Panc1 (cell line): ENCODE measurements at regions not wholly inside any gene's neighbourhood (a gene's known extent, or its start where the extent isn't known, plus 50 kb on each side); places are given as distances from the start of the nearest gene placed in this dataset.

Source experiments
- ATAC-seq: fragments of 200-7000 bp; cut with Tn5 transposase; 2 replicates; pipeline ENCODE4 v1.9.1; 2020; ENCODE audit warnings: mild to moderate bottlenecking, moderate library complexity
- BruUV-seq: library from RNA; stranded (reverse); fragments of 400-500 nt; replicated peaks from 2 replicates; lab custom pipeline; 2021; lab: Mats Ljungman, UMichigan
- CTCF ChIA-PET: fragments of 300-600 bp; sonication (Branson Sonifier 250); formaldehyde crosslinking; loops from one replicate; lab custom pipeline; 2022; ENCODE audit warnings: antibody characterized with exemption; lab: Charles Lee
- POLR2A ChIA-PET: fragments of 300-600 bp; sonication (Branson Sonifier 250); formaldehyde crosslinking; loops from one replicate; lab custom pipeline; 2022; ENCODE audit warnings: antibody characterized with exemption; lab: Charles Lee
- DNase-seq: peaks from one replicate; pipeline ENCODE4 v3.0.0-alpha.2; 2010; ENCODE audit warnings: low read depth, low spot score
- H3K27ac ChIP-seq: 2 replicates; pipeline ENCODE4 v1.5.1; 2011; ENCODE audit warnings: mild to moderate bottlenecking, low read length, inconsistent platforms
- H3K27me3 ChIP-seq: fragments of 200-500 bp; sonication (Bioruptor generic); 2 replicates; pipeline ENCODE4 v1.6.0; 2014; ENCODE audit warnings: low read length, inconsistent platforms; ENCODE audit not compliant: control insufficient read depth, insufficient read depth
- H3K36me3 ChIP-seq: fragments of 200-500 bp; sonication (Bioruptor generic); 2 replicates; pipeline ENCODE4 v1.5.1; 2014; ENCODE audit warnings: inconsistent platforms, mild to moderate bottlenecking, low read length, moderate library complexity; ENCODE audit not compliant: control insufficient read depth, insufficient read depth
- H3K4me1 ChIP-seq: 2 replicates; pipeline ENCODE4 v1.5.1; 2011; ENCODE audit warnings: inconsistent platforms, mild to moderate bottlenecking, low read length, moderate library complexity; ENCODE audit not compliant: control insufficient read depth, insufficient read depth
- H3K4me3 ChIP-seq, 2 experiments: 2 replicates each; pipeline ENCODE4 v1.5.1; 2011 to 2012; ENCODE audit warnings: low read depth in 2 of 2, low read length in 2 of 2, mild to moderate bottlenecking in 2 of 2, inconsistent platforms in 1 of 2, moderate library complexity in 1 of 2
- H3K9me3 ChIP-seq: fragments of 200-500 bp; sonication (Bioruptor generic); 2 replicates; pipeline ENCODE4 v1.5.1; 2014; ENCODE audit warnings: low read depth, mild to moderate bottlenecking, inconsistent platforms, low read length, moderate library complexity; ENCODE audit not compliant: control insufficient read depth, insufficient read depth
- POLR2AphosphoS5 ChIP-seq: IDR thresholded peaks from 2 replicates; pipeline ENCODE4 v1.6.1; 2012; ENCODE audit warnings: mild to moderate bottlenecking, low read depth, low read length, moderate library complexity
- SIN3A ChIP-seq: IDR thresholded peaks from 2 replicates; pipeline ENCODE4 v1.6.1; 2012; ENCODE audit warnings: low read depth, mild to moderate bottlenecking, low read length, moderate library complexity, borderline replicate concordance; ENCODE audit not compliant: insufficient read depth
- TCF7L2 ChIP-seq: IDR thresholded peaks from 2 replicates; pipeline ENCODE4 v1.6.1; 2011; ENCODE audit warnings: mild to moderate bottlenecking, low read depth, low read length, inconsistent platforms
- in situ Hi-C: cut with HindIII; loops from 2 replicates; pipeline ENCODE4 v1.10.0; 2016; ENCODE audit warnings: low sequenced_read_pairs, low pct_unique_long_range_greater_than_20kb
- intact Hi-C: fragments of 100-400 bp; cut with micrococcal nuclease; formaldehyde crosslinking; loops from one replicate; pipeline ENCODE4 v1.10.0; 2022; ENCODE audit not compliant: unreplicated experiment
- TF ChIP-seq, protein P1 (sequence below), 2 experiments: IDR thresholded peaks; 2 replicates each; pipeline ENCODE4 v1.6.1; 2011 to 2012; ENCODE audit warnings: low read depth in 2 of 2, control low read depth in 1 of 2, low read length in 1 of 2, mild to moderate bottlenecking in 1 of 2, moderate library complexity in 1 of 2; ENCODE audit not compliant: insufficient read depth in 1 of 2
- TF ChIP-seq, protein P2 (sequence below): fragments of 450-650 bp; IDR thresholded peaks from 2 replicates; pipeline ENCODE4 v1.5.1; 2017; ENCODE audit warnings: mild to moderate bottlenecking

DNA sequence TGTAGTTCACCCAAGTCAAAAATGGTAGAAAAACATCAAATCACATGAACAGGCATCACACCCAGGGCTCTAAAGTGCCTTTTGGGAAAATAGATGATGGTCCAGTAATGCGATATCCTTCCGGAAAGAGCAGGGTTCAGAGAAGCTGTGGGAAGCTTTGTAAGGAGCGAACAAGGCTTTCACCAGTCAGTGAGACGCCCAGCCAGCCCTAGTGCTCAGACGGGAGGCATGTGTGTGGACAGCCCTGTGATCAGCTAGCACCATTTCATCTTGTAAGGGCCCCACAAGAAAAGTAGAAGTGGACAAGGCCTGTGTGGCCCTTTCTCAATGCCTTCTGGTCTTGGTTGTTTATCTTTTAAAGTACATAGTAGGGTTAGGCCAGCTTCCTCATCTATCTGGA lies 76.1 kb downstream of the SMIM21 start:
- Histone ChIP-seq H3K27me3 (no peaks in the 10 kb centered on the region), H3K4me3 (no peak overlapping the region), H3K27ac (no peak overlapping the region), H3K4me1 (no peaks in the 10 kb centered on the region), H3K9me3 (no peaks in the 10 kb centered on the region), H3K36me3 (no peaks in the 10 kb centered on the region)
- no TSS peak for BruUV-seq
- CTCF ChIA-PET = no interaction called here
- no peak for ATAC-seq
- POLR2A ChIA-PET = interaction anchor here (0.6 kb wide), 1 partner anchor 1867 kb away, joined by 7 read pairs; no protein-coding TSS in a partner anchor
- intact Hi-C loops = no loop called here
- TF ChIP-seq TCF7L2 = no peak
- no peak for TF ChIP-seq POLR2AphosphoS5
- no peak for TF ChIP-seq SIN3A
- TF ChIP-seq, protein P1, sequence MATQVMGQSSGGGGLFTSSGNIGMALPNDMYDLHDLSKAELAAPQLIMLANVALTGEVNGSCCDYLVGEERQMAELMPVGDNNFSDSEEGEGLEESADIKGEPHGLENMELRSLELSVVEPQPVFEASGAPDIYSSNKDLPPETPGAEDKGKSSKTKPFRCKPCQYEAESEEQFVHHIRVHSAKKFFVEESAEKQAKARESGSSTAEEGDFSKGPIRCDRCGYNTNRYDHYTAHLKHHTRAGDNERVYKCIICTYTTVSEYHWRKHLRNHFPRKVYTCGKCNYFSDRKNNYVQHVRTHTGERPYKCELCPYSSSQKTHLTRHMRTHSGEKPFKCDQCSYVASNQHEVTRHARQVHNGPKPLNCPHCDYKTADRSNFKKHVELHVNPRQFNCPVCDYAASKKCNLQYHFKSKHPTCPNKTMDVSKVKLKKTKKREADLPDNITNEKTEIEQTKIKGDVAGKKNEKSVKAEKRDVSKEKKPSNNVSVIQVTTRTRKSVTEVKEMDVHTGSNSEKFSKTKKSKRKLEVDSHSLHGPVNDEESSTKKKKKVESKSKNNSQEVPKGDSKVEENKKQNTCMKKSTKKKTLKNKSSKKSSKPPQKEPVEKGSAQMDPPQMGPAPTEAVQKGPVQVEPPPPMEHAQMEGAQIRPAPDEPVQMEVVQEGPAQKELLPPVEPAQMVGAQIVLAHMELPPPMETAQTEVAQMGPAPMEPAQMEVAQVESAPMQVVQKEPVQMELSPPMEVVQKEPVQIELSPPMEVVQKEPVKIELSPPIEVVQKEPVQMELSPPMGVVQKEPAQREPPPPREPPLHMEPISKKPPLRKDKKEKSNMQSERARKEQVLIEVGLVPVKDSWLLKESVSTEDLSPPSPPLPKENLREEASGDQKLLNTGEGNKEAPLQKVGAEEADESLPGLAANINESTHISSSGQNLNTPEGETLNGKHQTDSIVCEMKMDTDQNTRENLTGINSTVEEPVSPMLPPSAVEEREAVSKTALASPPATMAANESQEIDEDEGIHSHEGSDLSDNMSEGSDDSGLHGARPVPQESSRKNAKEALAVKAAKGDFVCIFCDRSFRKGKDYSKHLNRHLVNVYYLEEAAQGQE (IDR thresholded peaks at IDR 0.05; ENCODE audit: insufficient read depth in 1 of 2, low read depth in 2 of 2, low read length in 1 of 2) = no peak
- TF ChIP-seq, protein P2, sequence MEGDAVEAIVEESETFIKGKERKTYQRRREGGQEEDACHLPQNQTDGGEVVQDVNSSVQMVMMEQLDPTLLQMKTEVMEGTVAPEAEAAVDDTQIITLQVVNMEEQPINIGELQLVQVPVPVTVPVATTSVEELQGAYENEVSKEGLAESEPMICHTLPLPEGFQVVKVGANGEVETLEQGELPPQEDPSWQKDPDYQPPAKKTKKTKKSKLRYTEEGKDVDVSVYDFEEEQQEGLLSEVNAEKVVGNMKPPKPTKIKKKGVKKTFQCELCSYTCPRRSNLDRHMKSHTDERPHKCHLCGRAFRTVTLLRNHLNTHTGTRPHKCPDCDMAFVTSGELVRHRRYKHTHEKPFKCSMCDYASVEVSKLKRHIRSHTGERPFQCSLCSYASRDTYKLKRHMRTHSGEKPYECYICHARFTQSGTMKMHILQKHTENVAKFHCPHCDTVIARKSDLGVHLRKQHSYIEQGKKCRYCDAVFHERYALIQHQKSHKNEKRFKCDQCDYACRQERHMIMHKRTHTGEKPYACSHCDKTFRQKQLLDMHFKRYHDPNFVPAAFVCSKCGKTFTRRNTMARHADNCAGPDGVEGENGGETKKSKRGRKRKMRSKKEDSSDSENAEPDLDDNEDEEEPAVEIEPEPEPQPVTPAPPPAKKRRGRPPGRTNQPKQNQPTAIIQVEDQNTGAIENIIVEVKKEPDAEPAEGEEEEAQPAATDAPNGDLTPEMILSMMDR = no peak
- in situ Hi-C loops = no loop called here
- no peak for DNase-seq

DNA sequence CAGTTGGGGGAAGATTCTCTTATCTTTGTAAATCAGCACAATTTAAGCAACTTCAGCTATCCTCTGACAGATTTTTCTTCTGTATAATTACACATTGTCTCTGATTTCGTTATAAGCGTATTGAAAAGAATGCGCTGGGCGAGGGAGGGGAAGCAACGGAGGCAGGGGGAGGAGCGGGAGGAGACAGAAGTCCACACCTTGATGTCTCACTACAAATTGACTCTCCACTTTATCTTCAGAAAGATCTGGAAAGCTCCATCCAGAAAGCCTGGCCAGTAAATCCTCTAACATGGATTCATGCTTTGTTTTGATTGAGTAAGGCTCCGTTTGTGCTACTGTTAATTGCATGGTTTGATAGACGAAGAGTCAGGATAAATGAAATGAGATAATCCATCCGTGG lies 76.6 kb downstream of the SMIM21 start:
- no peaks in the 10 kb centered on the region for H3K9me3 ChIP-seq
- ATAC-seq (no peak), DNase-seq (no peak)
- no TSS peak for BruUV-seq
- H3K4me3 ChIP-seq = no peak overlapping the region
- intact Hi-C loops (no loop called here), in situ Hi-C loops (no loop called here)
- ChIA-PET CTCF (no interaction called here), POLR2A (interaction anchor here (0.6 kb wide), 1 partner anchor 1866 kb away, joined by 7 read pairs; no protein-coding TSS in a partner anchor)
- TF ChIP-seq, protein P1 (IDR thresholded peaks at IDR 0.05; ENCODE audit: insufficient read depth in 1 of 2, low read depth in 2 of 2, low read length in 1 of 2) = no peak
- no peak for TF ChIP-seq TCF7L2
- TF ChIP-seq, protein P2 = 0 out of 2 replicates have a peak, but pooled peaks have one; percentile 10
- no peaks in the 10 kb centered on the region for H3K4me1 ChIP-seq
- H3K27ac ChIP-seq = no peak overlapping the region
- no peaks in the 10 kb centered on the region for H3K27me3 ChIP-seq
- no peaks in the 10 kb centered on the region for H3K36me3 ChIP-seq
